ENCODE measurements at regions not wholly inside any gene's neighbourhood (a gene's known extent, or its start where the extent isn't known, plus 50 kb on each side); places are given as distances from the start of the nearest gene placed in this dataset.
"Not testable (repeated sequence)": the region's sequence is repeated elsewhere in the genome, so short reads cannot be mapped to it uniquely, and the experiment has no call there.

DNA sequence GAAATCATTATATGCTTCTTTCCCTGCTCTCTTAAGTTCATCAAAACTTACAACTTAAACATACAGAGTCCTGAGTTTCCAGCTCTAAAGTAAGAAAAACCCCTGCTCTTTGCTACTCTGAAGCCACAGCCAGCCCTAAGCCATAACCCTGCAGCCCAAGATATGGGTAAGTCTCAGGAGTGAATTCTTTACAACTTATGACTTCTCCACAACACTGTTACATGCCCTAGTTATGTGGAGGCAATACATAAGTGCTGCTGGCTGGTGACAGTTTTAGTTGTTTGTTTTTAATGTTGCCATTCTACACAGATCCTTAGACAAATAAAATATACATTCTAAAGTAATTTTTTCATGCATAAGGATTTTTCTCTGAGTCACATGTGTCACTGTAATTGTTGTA is 100.2 kb downstream of the FBXO8 start:
- Histone ChIP-seq H3K36me3 (ENCODE audit: control insufficient read depth, low read length) (no peaks in the 10 kb centered on the region), H3K9me2 (replicated peaks; ENCODE audit: control insufficient read depth, low read length) (no peaks in the 10 kb centered on the region), H3K4me2 (ENCODE audit: low read length) (no peak overlapping the region), H4K20me1 (ENCODE audit: control insufficient read depth, insufficient read depth, low read depth, low read length) (no peaks in the 10 kb centered on the region), H3K79me2 (ENCODE audit: control insufficient read depth, low read length) (no peaks in the 10 kb centered on the region), H3K27me3 (ENCODE audit: control insufficient read depth, low read length) (no peaks in the 10 kb centered on the region), H3F3A (ENCODE audit: control insufficient read depth, insufficient read depth) (no peaks in the 10 kb centered on the region), H3K9me3 (ENCODE audit: control insufficient read depth, insufficient read depth, low read length) (no peaks in the 10 kb centered on the region), H3K27ac (ENCODE audit: low read depth, low read length) (no peak overlapping the region), H3K4me1 (ENCODE audit: control insufficient read depth, low read length) (no peaks in the 10 kb centered on the region), H3K4me3 (ENCODE audit: low read length) (no peak overlapping the region)
- TF ChIP-seq CTCF (IDR thresholded peaks at IDR 0.05; ENCODE audit: low read depth, low read length, poor library complexity, severe bottlenecking) (no peak), EZH2phosphoT487 (IDR thresholded peaks at IDR 0.05; ENCODE audit: borderline replicate concordance, low read length) (no peak)

GRCh38 chr4:174181827-174182226 is 101.6 kb downstream of the FBXO8 start:
- H3K4me1 ChIP-seq (ENCODE audit: control insufficient read depth, low read length): no peaks in the 10 kb centered on the region
- TF ChIP-seq CTCF (IDR thresholded peaks at IDR 0.05; ENCODE audit: low read depth, low read length, poor library complexity, severe bottlenecking) (no peak), EZH2phosphoT487 (IDR thresholded peaks at IDR 0.05; ENCODE audit: borderline replicate concordance, low read length) (no peak)

GRCh38 chr4:174177536-174177935 is 105.9 kb downstream of the FBXO8 start:
- H3K4me1 ChIP-seq (ENCODE audit: control insufficient read depth, low read length): no peaks in the 10 kb centered on the region
- H3K9me2 ChIP-seq (replicated peaks; ENCODE audit: control insufficient read depth, low read length): no peaks in the 10 kb centered on the region
- no peaks in the 10 kb centered on the region for H3F3A ChIP-seq (ENCODE audit: control insufficient read depth, insufficient read depth)
- no peaks in the 10 kb centered on the region for H4K20me1 ChIP-seq (ENCODE audit: control insufficient read depth, insufficient read depth, low read depth, low read length)
- no peaks in the 10 kb centered on the region for H3K9me3 ChIP-seq (ENCODE audit: control insufficient read depth, insufficient read depth, low read length)
- no peak overlapping the region for H3K4me3 ChIP-seq (ENCODE audit: low read length)
- no peak for TF ChIP-seq EZH2phosphoT487 (IDR thresholded peaks at IDR 0.05; ENCODE audit: borderline replicate concordance, low read length)
- no peak for TF ChIP-seq CTCF (IDR thresholded peaks at IDR 0.05; ENCODE audit: low read depth, low read length, poor library complexity, severe bottlenecking)
- H3K36me3 ChIP-seq (ENCODE audit: control insufficient read depth, low read length): no peaks in the 10 kb centered on the region
- H3K27me3 ChIP-seq (ENCODE audit: control insufficient read depth, low read length): no peaks in the 10 kb centered on the region
- H3K27ac ChIP-seq (ENCODE audit: low read depth, low read length): no peak overlapping the region
- no peak overlapping the region for H3K4me2 ChIP-seq (ENCODE audit: low read length)
- no peaks in the 10 kb centered on the region for H3K79me2 ChIP-seq (ENCODE audit: control insufficient read depth, low read length)

More at GRCh38 chr4:174181827-174182226, 101.6 kb downstream of the FBXO8 start:
- H3F3A ChIP-seq (ENCODE audit: control insufficient read depth, insufficient read depth): no peaks in the 10 kb centered on the region
- H3K4me2 ChIP-seq (ENCODE audit: low read length): no peak overlapping the region
- H4K20me1 ChIP-seq (ENCODE audit: control insufficient read depth, insufficient read depth, low read depth, low read length): no peaks in the 10 kb centered on the region
- H3K4me3 ChIP-seq (ENCODE audit: low read length): no peak overlapping the region
- no peaks in the 10 kb centered on the region for H3K79me2 ChIP-seq (ENCODE audit: control insufficient read depth, low read length)
- no peaks in the 10 kb centered on the region for H3K9me2 ChIP-seq (replicated peaks; ENCODE audit: control insufficient read depth, low read length)
- H3K36me3 ChIP-seq (ENCODE audit: control insufficient read depth, low read length): no peaks in the 10 kb centered on the region
- no peaks in the 10 kb centered on the region for H3K9me3 ChIP-seq (ENCODE audit: control insufficient read depth, insufficient read depth, low read length)
- no peak overlapping the region for H3K27ac ChIP-seq (ENCODE audit: low read depth, low read length)
- no peaks in the 10 kb centered on the region for H3K27me3 ChIP-seq (ENCODE audit: control insufficient read depth, low read length)

- not testable (repeated sequence) for H3K4me3 ChIP-seq (ENCODE audit: low read length); H4K20me1 ChIP-seq (ENCODE audit: control insufficient read depth, insufficient read depth, low read depth, low read length); H3K27me3 ChIP-seq (ENCODE audit: control insufficient read depth, low read length); H3K36me3 ChIP-seq (ENCODE audit: control insufficient read depth, low read length); H3F3A ChIP-seq (ENCODE audit: control insufficient read depth, insufficient read depth); H3K79me2 ChIP-seq (ENCODE audit: control insufficient read depth, low read length); H3K4me1 ChIP-seq (ENCODE audit: control insufficient read depth, low read length); H3K4me2 ChIP-seq (ENCODE audit: low read length); H3K27ac ChIP-seq (ENCODE audit: low read depth, low read length); H3K9me3 ChIP-seq (ENCODE audit: control insufficient read depth, insufficient read depth, low read length); H3K9me2 ChIP-seq (replicated peaks; ENCODE audit: control insufficient read depth, low read length)
Measured at GRCh38 chr4:174175836-174176235, 107.6 kb downstream of the FBXO8 start.
